ENCODE measurements at regions not wholly inside any gene's neighbourhood (a gene's known extent, or its start where the extent isn't known, plus 50 kb on each side); places are given as distances from the start of the nearest gene placed in this dataset.
"Not testable (repeated sequence)": the region's sequence is repeated elsewhere in the genome, so short reads cannot be mapped to it uniquely, and the experiment has no call there.

GRCh38 chr6:132028029-132028428 lies 76.9 kb upstream of the CCN2 start:
- DNase-seq: no peak

DNA sequence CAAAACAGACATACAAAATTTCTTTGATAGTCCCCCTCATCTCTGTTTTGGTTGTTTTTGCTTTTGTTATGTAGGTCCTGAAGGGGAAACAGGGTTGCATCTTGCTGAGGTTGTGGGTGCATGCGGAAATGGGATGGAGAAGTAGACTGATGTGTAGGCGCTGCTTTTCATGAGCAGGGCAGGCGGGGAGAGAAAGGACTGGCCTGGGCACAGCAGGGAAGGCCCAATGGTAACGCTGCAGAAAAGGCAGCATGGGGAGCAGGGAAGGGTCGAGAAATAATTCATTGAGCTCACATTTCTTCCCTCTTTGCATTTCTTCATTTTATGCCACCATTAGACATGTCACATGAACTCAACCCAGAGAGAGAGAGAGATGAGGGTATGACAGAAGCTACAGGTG lies 74.3 kb upstream of the CCN2 start:
- DNase-seq: no peak

DNA sequence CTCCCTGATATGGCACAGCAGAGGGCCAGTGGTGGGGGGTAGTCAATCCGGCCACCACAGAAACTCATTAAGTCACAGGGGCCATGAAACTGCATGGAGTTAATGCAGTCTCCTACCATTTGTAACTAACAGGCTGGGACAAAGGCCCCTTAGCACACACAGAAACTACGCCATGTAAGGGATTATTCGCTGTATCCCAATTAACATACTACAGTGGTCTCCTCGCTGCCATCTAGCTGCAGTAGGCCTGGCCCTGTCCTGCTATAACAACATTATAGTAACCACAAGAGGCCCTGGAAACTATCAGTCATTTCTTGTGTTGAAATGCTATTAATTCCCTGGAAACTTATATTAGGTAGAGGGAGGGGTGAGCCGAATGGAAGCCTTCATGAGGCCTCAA lies 72.3 kb upstream of the CCN2 start:
- DNase-seq: no peak

- DNase-seq: no peak
Observed at GRCh38 chr6:132021552-132022375, 70.6 kb upstream of the CCN2 start.

GRCh38 chr6:132020918-132021317 lies 69.7 kb upstream of the CCN2 start:
- not testable (repeated sequence) for DNase-seq

GRCh38 chr6:132020138-132020581 lies 69.0 kb upstream of the CCN2 start:
- peak; percentile 67 for DNase-seq

- DNase-seq: no peak
Observed at GRCh38 chr6:132019586-132019985, 68.4 kb upstream of the CCN2 start.

DNA sequence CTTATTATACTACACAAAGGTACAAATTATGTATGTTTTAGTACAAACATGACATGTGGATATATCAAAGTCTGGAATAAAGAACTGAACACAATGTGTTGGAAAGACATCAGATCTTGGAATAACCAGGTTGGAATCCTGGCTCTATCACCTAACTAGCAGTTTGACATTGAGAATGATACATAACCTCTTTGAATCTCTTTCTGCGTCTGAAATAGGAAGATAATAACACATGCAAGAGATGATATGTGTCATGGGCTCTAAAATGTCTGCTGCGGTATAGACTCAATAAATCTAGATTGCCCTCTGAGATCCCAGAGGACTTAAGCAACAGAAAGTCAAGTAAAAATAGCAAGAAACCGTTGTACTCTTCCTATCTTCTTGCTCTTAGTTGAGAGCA lies 66.8 kb upstream of the CCN2 start:
- DNase-seq: no peak

- no peak for DNase-seq
Observed at GRCh38 chr6:132016396-132016795, 65.2 kb upstream of the CCN2 start.

- no peak for DNase-seq
Observed at GRCh38 chr6:132011582-132011981, 60.4 kb upstream of the CCN2 start.

- DNase-seq: no peak
Observed at GRCh38 chr6:132009175-132009574, 58.0 kb upstream of the CCN2 start.

DNA sequence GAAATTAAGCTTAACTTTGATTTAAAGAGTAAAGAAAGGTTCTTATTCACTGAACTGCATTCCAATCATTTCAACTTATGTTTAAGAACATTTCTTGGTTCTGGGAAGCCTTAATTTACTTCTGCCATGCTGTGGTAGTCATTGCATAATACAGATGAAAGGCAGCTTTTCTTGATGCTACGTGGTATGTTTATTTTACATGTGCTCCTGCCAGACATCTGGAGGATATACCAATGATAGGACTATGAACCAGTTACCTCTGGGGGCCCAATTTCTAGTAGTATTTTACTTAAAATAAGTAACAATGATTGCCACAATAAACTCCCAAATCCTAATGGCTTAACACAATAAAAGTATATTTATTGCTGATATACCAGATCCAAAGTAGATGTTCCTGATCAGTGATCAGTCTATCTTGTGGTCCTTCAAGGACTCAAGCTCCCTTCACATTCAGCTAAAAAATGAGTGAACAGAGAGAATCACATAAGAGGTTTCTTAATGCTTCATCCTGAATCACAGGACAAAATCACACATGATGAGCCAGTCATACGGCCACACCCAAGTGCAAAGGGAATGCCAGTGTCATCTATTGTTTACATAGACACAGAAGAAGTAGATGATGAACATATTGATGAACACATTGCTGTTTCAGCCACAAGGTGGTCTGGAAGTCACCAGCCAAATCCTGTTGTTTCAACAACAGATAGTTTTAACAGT lies 56.5 kb upstream of the CCN2 start:
- no peak for DNase-seq

DNA sequence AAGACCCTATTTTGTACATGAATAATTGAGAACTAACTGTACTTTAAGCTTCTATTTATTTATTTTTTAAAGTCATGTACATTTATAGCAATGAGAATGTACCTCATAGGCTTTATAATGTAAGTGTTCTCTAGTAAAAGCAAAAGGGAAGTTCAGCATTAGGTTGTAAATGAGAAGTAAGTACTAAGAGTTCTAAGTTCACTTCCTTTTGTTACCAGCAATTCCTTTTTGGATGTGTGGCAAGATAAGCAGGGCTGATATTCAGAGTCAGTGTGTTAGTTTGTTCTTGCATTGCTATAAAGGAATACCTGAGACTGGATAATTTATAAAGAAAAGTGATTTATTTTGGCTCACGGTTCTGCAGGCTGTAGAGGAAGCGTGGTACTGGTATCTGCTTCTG lies 54.0 kb upstream of the CCN2 start:
- no peak for DNase-seq

GRCh38 chr6:132004668-132005067 lies 53.5 kb upstream of the CCN2 start:
- no peak for DNase-seq

DNA sequence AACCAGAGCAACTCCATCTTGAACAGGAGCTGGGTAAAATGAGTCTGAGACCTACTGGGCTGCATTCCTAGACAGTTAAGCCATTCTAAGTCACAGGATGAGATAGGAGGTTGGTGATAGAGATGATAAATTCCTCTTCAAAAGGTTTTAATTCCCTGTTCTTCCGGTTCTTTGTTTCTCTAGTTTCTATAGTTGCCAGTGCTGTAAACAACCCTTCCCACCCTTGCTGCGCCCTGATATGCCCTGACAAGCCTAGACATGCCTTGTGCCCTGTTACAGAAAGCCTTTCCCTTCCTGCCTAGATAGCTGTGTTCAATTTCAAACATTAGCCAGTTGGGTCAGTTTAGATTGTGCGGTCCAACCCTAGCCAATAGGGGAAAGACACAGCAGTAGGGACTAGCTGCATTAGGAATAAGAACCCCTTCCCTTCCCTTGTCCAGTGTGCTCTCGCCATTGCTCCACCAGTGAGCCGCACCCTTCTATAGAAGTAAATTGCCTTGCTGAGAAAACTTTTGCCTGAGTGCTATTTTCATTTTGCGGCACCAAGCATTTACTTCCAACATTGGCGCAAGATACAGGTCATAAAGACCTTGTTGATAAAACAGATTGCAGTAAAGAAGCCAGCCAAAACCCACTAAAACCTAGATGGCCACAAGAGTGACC lies 52.5 kb upstream of the CCN2 start:
- DNase-seq: no peak

All from femur (tissue), 1 donor.